Anterior cingulate cortex (tissue), 58 donors: ENCODE measurements at regions not wholly inside any gene's neighbourhood (a gene's known extent, or its start where the extent isn't known, plus 50 kb on each side); places are given as distances from the start of the nearest gene placed in this dataset.

Experiments
- DNase-seq, 58 donors: peaks; one replicate each; lab custom pipeline; 2025; lab: John Stamatoyannopoulos, UW

- DNase-seq: no peak
Observed at GRCh38 chr7:12779947-12780346, 92.5 kb downstream of the ARL4A start.

- DNase-seq: no peak
Observed at GRCh38 chr7:12783421-12784095, 96.1 kb downstream of the ARL4A start.

- DNase-seq: no peak
Observed at GRCh38 chr7:12785473-12785872, 98.0 kb downstream of the ARL4A start.

- no peak for DNase-seq
Observed at GRCh38 chr7:12786494-12786893, 99.1 kb downstream of the ARL4A start.

- DNase-seq: no peak
Observed at GRCh38 chr7:12788171-12788570, 100.7 kb downstream of the ARL4A start.

- DNase-seq: no peak
Observed at GRCh38 chr7:12788591-12788990, 101.2 kb downstream of the ARL4A start.

- DNase-seq: no peak
Observed at GRCh38 chr7:12794722-12795302, 107.4 kb downstream of the ARL4A start.

GRCh38 chr7:12796397-12797127, 109.1 kb downstream of the ARL4A start:
- DNase-seq: no peak

GRCh38 chr7:12800486-12800885, 113.1 kb downstream of the ARL4A start:
- DNase-seq: no peak

- no peak for DNase-seq
Observed at GRCh38 chr7:12801107-12801506, 113.7 kb downstream of the ARL4A start.

- no peak for DNase-seq
Observed at GRCh38 chr7:12802070-12802469, 114.6 kb downstream of the ARL4A start.

GRCh38 chr7:12803542-12803941, 116.1 kb downstream of the ARL4A start:
- no peak for DNase-seq

GRCh38 chr7:12805518-12805928, 118.1 kb downstream of the ARL4A start:
- no peak for DNase-seq

- DNase-seq: no peak
Observed at GRCh38 chr7:12805957-12806356, 118.5 kb downstream of the ARL4A start.

- no peak for DNase-seq
Observed at GRCh38 chr7:12809476-12809875, 122.0 kb downstream of the ARL4A start.

GRCh38 chr7:12812111-12812510, 124.7 kb downstream of the ARL4A start:
- no peak for DNase-seq

- DNase-seq: no peak
Observed at GRCh38 chr7:12814107-12814506, 126.7 kb downstream of the ARL4A start.

GRCh38 chr7:12814828-12815227, 127.4 kb downstream of the ARL4A start:
- no peak for DNase-seq

GRCh38 chr7:12815426-12815825, 128.0 kb downstream of the ARL4A start:
- DNase-seq: no peak

- DNase-seq: no peak
Observed at GRCh38 chr7:12815871-12816270, 128.4 kb downstream of the ARL4A start.

- DNase-seq: no peak
Observed at GRCh38 chr7:12820777-12821176, 133.3 kb downstream of the ARL4A start.

- DNase-seq: peak in 2 of 58 donors; percentile 6 to 44
Observed at GRCh38 chr7:12821746-12822145, 134.3 kb downstream of the ARL4A start.
